Fibroblast of skin of right quadriceps (primary cell): ENCODE measurements at regions not wholly inside any gene's neighbourhood (a gene's known extent, or its start where the extent isn't known, plus 50 kb on each side); places are given as distances from the start of the nearest gene placed in this dataset.
"Not testable (repeated sequence)": the region's sequence is repeated elsewhere in the genome, so short reads cannot be mapped to it uniquely, and the experiment has no call there.

ENCODE experiments used
- DNase-seq: peaks from one replicate; pipeline ENCODE4 v3.0.0-alpha.2; 2013

- no peak for DNase-seq
These were observed 341.2 kb upstream of the IRX2 start for GRCh38 chr5:3092664-3093063.

GRCh38 chr5:3092211-3092610 is 340.7 kb upstream of the IRX2 start:
- DNase-seq = no peak

DNA sequence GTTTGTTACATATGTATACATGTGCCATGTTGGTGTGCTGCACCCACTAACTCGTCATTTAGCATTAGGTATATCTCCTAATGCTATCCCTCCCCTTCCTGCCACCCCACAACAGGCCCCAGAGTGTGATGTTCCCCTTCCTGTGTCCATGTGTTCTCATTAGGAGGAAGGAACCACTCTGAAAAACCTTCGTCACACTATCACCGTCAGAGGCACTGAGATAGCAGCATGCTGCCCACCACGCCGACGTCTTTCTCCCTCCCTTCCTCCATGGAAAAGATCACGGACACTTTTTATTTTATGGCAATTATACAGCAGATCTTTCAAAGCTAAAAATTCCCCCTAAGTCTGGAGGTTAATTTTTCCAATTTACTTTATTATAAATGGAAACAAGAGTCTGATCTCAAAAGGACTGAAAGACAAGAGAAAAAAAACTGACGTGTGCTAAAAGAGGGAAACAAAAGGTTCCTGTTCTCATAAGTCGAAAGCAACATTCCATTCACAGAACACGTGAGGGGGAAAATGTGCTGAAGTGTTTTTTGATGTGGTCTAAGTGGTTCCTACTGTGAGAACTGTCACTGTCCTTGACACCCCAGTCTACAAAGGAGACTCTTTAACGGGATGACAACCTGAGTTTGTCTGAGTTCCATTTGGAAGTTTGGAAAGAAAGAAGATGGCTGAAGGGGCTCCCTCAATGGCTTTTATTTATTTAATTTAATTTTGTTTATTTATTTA is 339.7 kb upstream of the IRX2 start:
- no peak for DNase-seq

DNA sequence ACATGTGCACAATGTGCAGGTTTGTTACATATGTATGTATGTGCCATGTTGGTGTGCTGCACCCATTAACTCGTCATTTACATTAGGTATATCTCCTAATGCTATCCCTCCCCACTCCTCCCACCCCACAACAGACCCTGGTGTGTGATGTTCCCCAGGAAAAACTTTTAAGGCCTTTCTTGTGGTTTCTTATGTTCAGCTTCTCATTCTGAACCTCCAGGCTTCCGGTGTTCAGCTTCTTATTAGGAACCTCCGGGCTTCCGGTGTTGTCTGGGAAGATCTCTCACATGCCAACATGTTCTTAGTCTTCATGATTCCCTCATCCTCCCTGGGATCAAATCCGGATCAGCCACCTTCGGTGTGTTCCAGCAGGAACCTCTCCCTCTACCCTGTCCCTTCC is 338.8 kb upstream of the IRX2 start:
- DNase-seq = not testable (repeated sequence)

GRCh38 chr5:3080366-3080765 is 328.9 kb upstream of the IRX2 start:
- no peak for DNase-seq

DNA sequence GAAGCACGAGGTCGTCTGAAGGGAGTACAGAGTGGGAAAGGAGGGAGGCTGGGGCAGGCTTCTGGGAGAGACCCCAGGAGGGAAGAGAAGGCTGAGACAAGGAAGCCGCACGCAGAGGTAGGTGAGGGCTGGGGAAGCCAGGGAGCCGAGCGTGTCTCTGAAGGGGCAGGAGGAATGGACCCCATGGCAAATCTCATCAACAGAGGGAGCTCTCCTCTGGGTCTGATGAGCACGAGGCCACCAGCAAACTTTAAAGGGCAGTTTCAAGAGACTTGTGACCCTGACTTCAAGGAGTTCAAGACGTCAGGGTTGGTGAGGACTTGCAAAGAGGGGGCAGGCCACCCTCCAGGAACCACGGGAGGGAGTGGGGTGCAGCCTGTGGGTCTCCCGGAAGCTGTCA is 326.2 kb upstream of the IRX2 start:
- no peak for DNase-seq

- DNase-seq = no peak
These were observed 323.8 kb upstream of the IRX2 start for GRCh38 chr5:3075309-3075708.

GRCh38 chr5:3068401-3068800 is 316.9 kb upstream of the IRX2 start:
- no peak for DNase-seq

GRCh38 chr5:3060283-3060682 is 308.8 kb upstream of the IRX2 start:
- DNase-seq = no peak

GRCh38 chr5:3059488-3059887 is 308.0 kb upstream of the IRX2 start:
- DNase-seq = no peak

DNA sequence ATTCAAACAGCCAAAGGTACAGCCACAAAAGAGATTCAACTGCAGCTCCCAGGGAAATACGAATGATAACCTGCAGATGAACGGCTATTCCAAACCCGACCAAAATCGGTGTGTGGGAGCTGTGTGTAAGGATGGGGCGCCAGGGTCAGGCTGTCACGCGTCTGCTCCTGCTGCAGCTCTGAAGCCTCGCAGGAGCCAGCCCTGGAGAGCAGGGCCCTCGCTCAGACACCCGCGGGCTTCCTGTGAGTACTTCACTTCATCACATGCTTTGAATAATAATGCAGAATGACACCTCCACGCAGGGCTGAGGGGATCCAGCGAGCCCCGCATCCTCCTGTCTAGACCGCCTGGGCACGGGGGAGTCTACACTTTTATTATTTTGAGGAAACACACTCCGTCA is 307.5 kb upstream of the IRX2 start:
- DNase-seq = no peak

GRCh38 chr5:3056866-3057265 is 305.4 kb upstream of the IRX2 start:
- no peak for DNase-seq

DNA sequence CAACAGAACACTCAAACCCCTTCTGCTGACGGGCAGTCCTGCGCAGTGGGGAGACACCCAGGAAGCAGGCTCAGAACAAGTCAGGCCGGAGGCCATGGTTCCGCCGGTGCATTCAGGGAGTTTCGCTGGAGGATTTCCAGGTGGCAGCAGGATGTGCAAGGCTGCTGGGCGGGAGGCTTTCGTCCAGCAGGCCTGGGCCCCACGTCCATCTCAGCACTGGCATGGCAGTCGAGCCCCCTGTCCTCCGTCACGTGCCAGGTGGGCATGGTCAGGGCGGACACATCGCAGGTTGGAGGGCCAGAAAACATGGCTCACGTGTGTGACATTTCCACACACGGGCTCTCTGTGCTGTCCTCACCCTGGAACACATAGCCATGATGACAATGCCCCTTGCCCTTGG is 299.9 kb upstream of the IRX2 start:
- DNase-seq = no peak

- no peak for DNase-seq
These were observed 299.4 kb upstream of the IRX2 start for GRCh38 chr5:3050863-3051262.

DNA sequence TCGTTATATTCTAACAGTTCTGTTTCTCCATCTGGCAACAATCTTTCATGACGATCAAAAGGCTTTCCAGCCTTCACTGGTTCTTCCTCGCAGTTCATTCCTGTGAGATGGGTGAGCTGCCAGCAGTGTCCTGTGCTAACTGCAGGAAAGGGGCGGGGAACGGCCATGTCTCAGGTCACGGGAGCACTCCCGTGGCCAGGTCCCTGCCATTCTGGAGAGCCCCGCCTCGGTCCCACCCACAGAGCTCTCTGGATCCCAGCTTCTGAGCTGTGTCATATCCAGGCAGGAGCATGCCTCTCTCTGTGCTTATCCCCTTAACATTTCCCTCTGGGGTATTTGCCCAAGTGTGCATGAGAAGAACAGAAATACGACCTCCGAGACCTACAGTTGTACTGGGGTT is 297.8 kb upstream of the IRX2 start:
- no peak for DNase-seq

GRCh38 chr5:3047212-3047774 is 295.8 kb upstream of the IRX2 start:
- no peak for DNase-seq

DNA sequence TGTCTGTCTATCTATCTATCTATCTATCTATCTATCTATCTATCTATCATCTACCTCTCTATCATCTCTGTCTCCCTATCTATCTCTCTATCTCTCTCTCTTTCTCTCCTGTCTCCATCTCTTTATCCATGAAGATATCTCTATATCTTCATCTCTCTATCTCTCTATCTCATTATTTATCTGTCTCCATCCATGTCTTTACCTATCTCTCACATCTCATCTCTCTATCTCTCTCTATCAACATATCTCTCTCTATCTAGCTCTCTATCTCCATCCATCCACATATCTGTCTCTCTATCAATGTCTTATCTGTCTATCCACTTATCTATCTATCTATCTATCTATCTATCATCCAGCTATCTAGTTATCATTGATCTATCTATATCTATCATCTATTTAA is 292.1 kb upstream of the IRX2 start:
- no peak for DNase-seq

DNA sequence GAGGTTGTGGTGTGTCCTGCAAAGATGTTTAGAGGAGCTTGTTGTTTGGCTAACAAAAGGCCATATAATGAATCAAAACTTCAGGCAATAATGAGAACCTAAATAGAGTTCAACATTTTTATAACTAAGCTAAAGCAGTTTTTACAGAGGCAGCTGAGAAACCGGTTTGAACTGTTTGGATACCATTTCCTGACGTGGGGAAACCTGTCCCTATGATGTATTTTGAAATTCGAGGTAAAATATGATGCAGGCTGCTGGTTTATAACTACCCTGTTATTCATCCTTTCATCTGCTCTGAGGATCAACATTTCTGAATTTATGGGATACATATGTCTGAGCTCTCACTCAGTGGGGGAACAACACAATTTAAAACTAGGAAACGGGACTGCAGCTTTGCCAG is 289.5 kb upstream of the IRX2 start:
- DNase-seq = no peak

DNA sequence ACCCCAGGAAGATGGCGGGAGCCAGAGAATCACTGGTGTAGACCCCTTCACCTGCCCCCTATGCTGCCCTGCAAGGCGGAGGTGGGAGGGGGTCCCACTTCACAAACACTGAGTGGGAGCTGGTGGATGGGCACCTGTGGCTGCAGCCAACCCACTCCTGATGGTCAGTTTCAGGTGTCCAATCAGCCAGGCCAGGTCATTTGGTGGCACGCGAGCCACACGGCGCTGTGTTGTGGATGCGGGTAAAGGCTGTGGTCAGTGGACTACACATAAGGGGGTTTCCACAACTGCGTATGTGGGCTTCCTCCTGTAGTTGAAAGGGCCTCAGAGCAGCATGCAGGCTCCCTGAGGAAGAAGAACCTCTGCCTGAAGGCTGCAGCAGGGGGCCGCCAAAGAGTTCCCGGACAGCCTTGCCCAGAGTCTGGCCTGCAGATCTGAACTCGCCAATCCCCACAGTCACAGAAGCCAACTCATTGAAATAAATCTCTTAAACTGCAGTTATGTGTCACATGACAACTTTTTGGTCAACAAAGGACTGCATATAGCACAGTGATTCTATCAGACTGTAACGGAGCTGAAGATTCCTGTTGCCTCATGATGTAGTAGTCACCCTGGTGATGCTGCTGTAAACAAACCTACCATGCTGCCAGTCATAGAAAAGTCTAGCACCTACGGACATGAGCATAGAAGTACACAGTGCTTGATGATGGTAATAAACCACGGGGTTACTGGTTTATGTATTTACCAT is 284.7 kb upstream of the IRX2 start:
- DNase-seq = no peak

DNA sequence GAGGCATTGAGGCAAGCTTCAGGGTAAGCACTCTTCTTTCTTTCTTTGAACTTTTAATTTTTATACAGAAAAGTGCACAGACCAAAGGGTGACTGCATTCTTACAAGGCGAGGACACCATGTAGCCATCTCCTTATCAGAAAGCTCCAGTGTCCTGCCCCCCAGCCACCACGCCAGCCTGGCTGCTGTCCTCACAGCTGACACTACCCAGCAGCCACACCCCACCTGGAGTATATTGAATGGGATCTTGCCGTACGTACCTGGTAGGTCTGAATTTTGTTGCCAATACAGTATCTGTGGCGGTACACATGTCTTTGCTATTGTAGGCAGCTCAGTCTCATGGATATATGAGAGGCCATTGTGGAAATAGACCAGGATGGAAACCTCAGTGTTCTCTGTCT is 284.0 kb upstream of the IRX2 start:
- DNase-seq = no peak

GRCh38 chr5:3034881-3035280 is 283.4 kb upstream of the IRX2 start:
- no peak for DNase-seq

- no peak for DNase-seq
These were observed 283.0 kb upstream of the IRX2 start for GRCh38 chr5:3034449-3034848.

DNA sequence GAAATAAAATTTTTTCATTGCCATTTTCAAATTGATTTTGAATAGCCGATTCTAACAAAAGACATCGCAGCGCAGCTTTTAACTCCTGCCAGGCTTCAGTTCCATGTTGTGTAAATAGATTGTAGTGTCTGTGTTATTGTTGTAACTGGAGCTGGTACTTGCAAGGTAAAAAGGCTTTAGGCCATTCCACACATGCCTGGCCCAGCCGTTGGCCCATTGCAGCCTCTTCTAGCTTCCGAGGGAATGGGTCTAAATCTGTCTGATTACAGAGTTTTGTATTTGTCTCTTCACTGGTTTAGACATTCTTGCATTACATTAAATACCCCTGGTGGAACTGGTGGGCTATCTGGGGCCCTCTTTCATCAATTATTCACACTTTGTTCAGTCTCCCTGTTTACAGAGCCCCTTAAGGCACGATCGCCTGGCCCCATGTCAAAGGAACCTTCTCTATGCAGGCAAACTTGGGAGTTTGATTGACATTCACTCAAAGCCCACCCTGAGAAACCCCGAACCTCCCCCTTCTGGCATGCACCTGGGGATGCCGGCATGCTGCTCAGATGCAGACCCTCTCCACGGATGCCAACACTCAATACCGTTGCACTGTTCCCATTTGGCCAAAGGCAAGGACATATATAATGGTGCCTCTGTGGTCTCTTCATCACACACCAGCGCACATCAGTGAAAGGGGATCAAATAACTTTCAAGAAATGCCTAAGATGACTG is 281.7 kb upstream of the IRX2 start:
- no peak for DNase-seq

- DNase-seq = no peak
These were observed 281.0 kb upstream of the IRX2 start for GRCh38 chr5:3032513-3032912.
